SK-N-SH (cell line): ENCODE measurements at regions not wholly inside any gene's neighbourhood (a gene's known extent, or its start where the extent isn't known, plus 50 kb on each side); places are given as distances from the start of the nearest gene placed in this dataset.

Source experiments
- CTCF ChIA-PET: fragments of 300-600, 350-600 bp; formaldehyde crosslinking; extraction: SDS; loops from one replicate; lab custom pipeline; 2021; lab: Yijun Ruan, JAX
- POLR2A ChIA-PET: fragments of 350-600 bp; sonication (Branson Sonifier 250); formaldehyde crosslinking; extraction: SDS; loops from one replicate; lab custom pipeline; 2020; ENCODE audit warnings: antibody characterized with exemption, inconsistent platforms; lab: Yijun Ruan, JAX
- DNase-seq: peaks from one replicate; pipeline ENCODE4 v3.0.0; 2012
- H2AFZ ChIP-seq: fragments of 200-600 bp; sonication (generic); 2 replicates; pipeline ENCODE4 v1.8.1; 2016; ENCODE audit warnings: antibody characterized with exemption, mild to moderate bottlenecking, low read depth
- H3F3A ChIP-seq: fragments of 200-600 bp; sonication (generic); replicated peaks from 2 replicates; pipeline ENCODE3; 2016; ENCODE audit warnings: antibody characterized with exemption, mild to moderate bottlenecking; ENCODE audit not compliant: insufficient read depth
- H3K27ac ChIP-seq, 2 experiments: fragments of 200-500 bp in 1 of 2; fragments of 200-600 bp in 1 of 2; sonication (Bioruptor generic) in 1 of 2; sonication (generic), shearing (Covaris generic) in 1 of 2; 2 replicates each; pipeline versions ENCODE4 v1.5.1 to v1.6.1; 2014 to 2016; ENCODE audit warnings: low read depth in 2 of 2, inconsistent platforms in 1 of 2, low read length in 1 of 2, mild to moderate bottlenecking in 1 of 2, mixed read lengths in 1 of 2
- H3K27me3 ChIP-seq: fragments of 200-600 bp; sonication (generic), shearing (Covaris generic); 2 replicates; pipeline ENCODE4 v1.6.1; 2016; ENCODE audit warnings: mixed run types; ENCODE audit not compliant: insufficient read depth
- H3K36me3 ChIP-seq, 2 experiments: fragments of 200-500 bp in 1 of 2; fragments of 200-600 bp in 1 of 2; sonication (Bioruptor generic) in 1 of 2; sonication (generic) in 1 of 2; replicated peaks in 1 of 2; 2 replicates each; pipeline versions ENCODE3 to v1.5.1; 2014 to 2016; ENCODE audit warnings: low read length in 1 of 2, mild to moderate bottlenecking in 1 of 2; ENCODE audit not compliant: insufficient read depth in 2 of 2, control insufficient read depth in 1 of 2
- H3K4me1 ChIP-seq, 2 experiments: fragments of 200-500 bp in 1 of 2; fragments of 200-600 bp in 1 of 2; sonication (Bioruptor generic) in 1 of 2; sonication (generic), shearing (Covaris generic) in 1 of 2; 2 replicates each; pipeline versions ENCODE4 v1.5.1 to v1.6.1; 2014 to 2016; ENCODE audit warnings: low read depth in 1 of 2, low read length in 1 of 2, mixed run types in 1 of 2; ENCODE audit not compliant: insufficient read depth in 2 of 2, control insufficient read depth in 1 of 2
- H3K4me2 ChIP-seq: fragments of 200-600 bp; sonication (generic), shearing (Covaris generic); 2 replicates; pipeline ENCODE4 v1.6.1; 2017; ENCODE audit warnings: mixed run types
- H3K4me3 ChIP-seq, 2 experiments: fragments of 200-500 bp in 1 of 2; fragments of 200-600 bp in 1 of 2; sonication (Bioruptor generic) in 1 of 2; sonication (generic), shearing (Covaris generic) in 1 of 2; 2 replicates each; pipeline versions ENCODE4 v1.5.1 to v1.8.1; 2014 to 2016; ENCODE audit warnings: low read depth in 2 of 2, inconsistent platforms in 1 of 2, low read length in 1 of 2, mild to moderate bottlenecking in 1 of 2, mixed read lengths in 1 of 2, moderate library complexity in 1 of 2
- H3K79me2 ChIP-seq: fragments of 200-600 bp; sonication (generic); 2 replicates; pipeline ENCODE4 v1.8.1; 2017; ENCODE audit warnings: mild to moderate bottlenecking; ENCODE audit not compliant: insufficient read depth
- H3K9ac ChIP-seq: fragments of 200-600 bp; sonication (generic); 2 replicates; pipeline ENCODE4 v1.6.1; 2017; ENCODE audit warnings: mixed run types
- H3K9me2 ChIP-seq: fragments of 200-600 bp; sonication (generic); 2 replicates; pipeline ENCODE4 v1.6.1; 2017; ENCODE audit warnings: mixed run types
- H3K9me3 ChIP-seq: fragments of 200-600 bp; sonication (generic); 2 replicates; pipeline ENCODE4 v1.6.1; 2017; ENCODE audit warnings: mixed run types, mild to moderate bottlenecking, moderate library complexity
- H4K20me1 ChIP-seq: fragments of 200-600 bp; sonication (generic); 2 replicates; pipeline ENCODE4 v1.6.1; 2017; ENCODE audit warnings: mild to moderate bottlenecking, mixed run types; ENCODE audit not compliant: insufficient read depth
- CHD2 ChIP-seq: fragments of 150-350 bp; IDR thresholded peaks from 2 replicates; pipeline ENCODE4 v1.6.1; 2018; ENCODE audit warnings: low read length; ENCODE audit not compliant: partially characterized antibody
- CTCF ChIP-seq: fragments of 200-600 bp; sonication (generic); IDR thresholded peaks from 2 replicates; pipeline ENCODE4 v1.6.1; 2017; ENCODE audit warnings: antibody characterized with exemption, mild to moderate bottlenecking, moderate library complexity
- ELF1 ChIP-seq: IDR thresholded peaks from 2 replicates; pipeline ENCODE4 v1.4.0; 2012
- FOSL2 ChIP-seq: IDR thresholded peaks from 2 replicates; pipeline ENCODE4 v1.4.0; 2012; ENCODE audit warnings: low read depth, mild to moderate bottlenecking, moderate library complexity, borderline replicate concordance
- GABPA ChIP-seq: IDR thresholded peaks from 2 replicates; pipeline ENCODE4 v1.4.0; 2012; ENCODE audit warnings: low read depth, mild to moderate bottlenecking
- GATA2 ChIP-seq: sonication (generic); formaldehyde crosslinking; IDR thresholded peaks from 2 replicates; pipeline ENCODE4 v1.5.0; 2020; ENCODE audit warnings: mild to moderate bottlenecking, missing genetic modification reagents
- JUND ChIP-seq: IDR thresholded peaks from 2 replicates; pipeline ENCODE4 v1.4.0; 2012
- MEF2A ChIP-seq: IDR thresholded peaks from 2 replicates; pipeline ENCODE4 v1.4.0; 2012; ENCODE audit warnings: low read depth, borderline replicate concordance
- MXI1 ChIP-seq: IDR thresholded peaks from 2 replicates; pipeline ENCODE4 v1.6.1; 2012; ENCODE audit warnings: mild to moderate bottlenecking, low read depth, low read length, improper control_type of control experiment
- NFIC ChIP-seq: IDR thresholded peaks from 2 replicates; pipeline ENCODE4 v1.4.0; 2012; ENCODE audit warnings: borderline replicate concordance
- NRF1 ChIP-seq: IDR thresholded peaks from 2 replicates; pipeline ENCODE4 v1.6.1; 2012; ENCODE audit warnings: low read depth, mild to moderate bottlenecking, low read length
- POLR2AphosphoS5 ChIP-seq: IDR thresholded peaks from 2 replicates; pipeline ENCODE4 v1.6.1; 2012; ENCODE audit warnings: low read depth, low read length
- REST ChIP-seq: IDR thresholded peaks from 2 replicates; pipeline ENCODE4 v1.6.1; 2012; ENCODE audit warnings: mild to moderate bottlenecking, low read depth, low read length, moderate library complexity
- RXRA ChIP-seq: IDR thresholded peaks from 2 replicates; pipeline ENCODE4 v1.4.0; 2012; ENCODE audit warnings: low read depth, mild to moderate bottlenecking, borderline replicate concordance
- TAF1 ChIP-seq: IDR thresholded peaks from 2 replicates; pipeline ENCODE4 v1.6.1; 2012; ENCODE audit warnings: low read depth, mild to moderate bottlenecking, low read length, moderate library complexity, borderline replicate concordance
- YY1 ChIP-seq: IDR thresholded peaks from 2 replicates; pipeline ENCODE4 v1.4.0; 2012; ENCODE audit warnings: low read depth, mild to moderate bottlenecking
- ZBTB33 ChIP-seq: IDR thresholded peaks from 2 replicates; pipeline ENCODE4 v1.4.0; 2012; ENCODE audit warnings: low read depth, borderline replicate concordance
- WGBS: methylation state at CpG from one replicate; pipeline ENCODE4 v1.1.6; 2017; ENCODE audit warnings: low lambda C conversion rate; 5-methylcytosine and 5-hydroxymethylcytosine counted together

- POLR2A ChIA-PET: no interaction called here
Measured at GRCh38 chrX:18039023-18039422, 177.9 kb upstream of the RAI2 start.

More at GRCh38 chrX:18039023-18039422, 177.9 kb upstream of the RAI2 start:
- Histone ChIP-seq H3F3A (no peaks in the 10 kb centered on the region), H3K4me1 (no peaks in the 10 kb centered on the region), H3K79me2 (no peaks in the 10 kb centered on the region)
- WGBS: 6% methylated on average over 2 of the region's 2 CpGs
- TF ChIP-seq ZBTB33 (no peak), TAF1 (no peak), MXI1 (no peak), ELF1 (no peak), GATA2 (no peak), RXRA (no peak), NFIC (no peak), MEF2A (no peak), JUND (no peak), YY1 (no peak), REST (no peak), CHD2 (no peak), POLR2AphosphoS5 (no peak), FOSL2 (no peak), GABPA (no peak), NRF1 (no peak), CTCF (no peak)
- TF ChIP-seq, all 33 proteins: peak for 0
- H3K9ac ChIP-seq: no peak overlapping the region
- DNase-seq: no peak
- H3K9me2 ChIP-seq: no peaks in the 10 kb centered on the region
- H3K27ac ChIP-seq: no peak overlapping the region
- H3K4me2 ChIP-seq: no peak overlapping the region
- CTCF ChIA-PET: no interaction called here
- H3K4me3 ChIP-seq: no peak overlapping the region
- H4K20me1 ChIP-seq: no peaks in the 10 kb centered on the region
- H2AFZ ChIP-seq: no peak overlapping the region
- H3K9me3 ChIP-seq: no peaks in the 10 kb centered on the region
- H3K27me3 ChIP-seq: no peaks in the 10 kb centered on the region
- no peaks in the 10 kb centered on the region for H3K36me3 ChIP-seq
